ENCODE measurements at regions not wholly inside any gene's neighbourhood (a gene's known extent, or its start where the extent isn't known, plus 50 kb on each side); places are given as distances from the start of the nearest gene placed in this dataset.

DNA sequence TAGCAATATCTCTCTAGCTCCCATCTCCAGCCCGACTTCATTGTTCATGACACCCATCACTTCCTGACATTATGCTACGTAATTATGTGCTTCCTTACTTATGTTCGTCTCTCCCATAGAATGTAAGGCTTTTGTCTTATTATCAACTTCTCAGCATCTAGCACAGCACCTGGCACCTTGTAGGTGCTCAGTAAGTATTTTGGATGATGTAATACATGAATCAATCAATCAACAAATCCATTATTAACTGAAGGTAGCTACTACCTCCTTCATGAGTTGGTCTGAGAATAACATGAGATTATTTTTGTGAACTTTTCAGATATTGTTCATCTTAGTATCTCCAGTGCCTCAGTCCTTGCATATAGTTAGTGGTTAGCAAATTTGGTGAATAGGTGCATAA, 109.3 kb downstream of the EN1 start:
- no peak for TF ChIP-seq EZH2 (IDR thresholded peaks at IDR 0.05; ENCODE audit: borderline replicate concordance, insufficient read depth, low read length, poor library complexity, severe bottlenecking)
- TF ChIP-seq, protein P1, sequence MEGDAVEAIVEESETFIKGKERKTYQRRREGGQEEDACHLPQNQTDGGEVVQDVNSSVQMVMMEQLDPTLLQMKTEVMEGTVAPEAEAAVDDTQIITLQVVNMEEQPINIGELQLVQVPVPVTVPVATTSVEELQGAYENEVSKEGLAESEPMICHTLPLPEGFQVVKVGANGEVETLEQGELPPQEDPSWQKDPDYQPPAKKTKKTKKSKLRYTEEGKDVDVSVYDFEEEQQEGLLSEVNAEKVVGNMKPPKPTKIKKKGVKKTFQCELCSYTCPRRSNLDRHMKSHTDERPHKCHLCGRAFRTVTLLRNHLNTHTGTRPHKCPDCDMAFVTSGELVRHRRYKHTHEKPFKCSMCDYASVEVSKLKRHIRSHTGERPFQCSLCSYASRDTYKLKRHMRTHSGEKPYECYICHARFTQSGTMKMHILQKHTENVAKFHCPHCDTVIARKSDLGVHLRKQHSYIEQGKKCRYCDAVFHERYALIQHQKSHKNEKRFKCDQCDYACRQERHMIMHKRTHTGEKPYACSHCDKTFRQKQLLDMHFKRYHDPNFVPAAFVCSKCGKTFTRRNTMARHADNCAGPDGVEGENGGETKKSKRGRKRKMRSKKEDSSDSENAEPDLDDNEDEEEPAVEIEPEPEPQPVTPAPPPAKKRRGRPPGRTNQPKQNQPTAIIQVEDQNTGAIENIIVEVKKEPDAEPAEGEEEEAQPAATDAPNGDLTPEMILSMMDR (IDR thresholded peaks at IDR 0.05; ENCODE audit: poor library complexity, severe bottlenecking): no peak
- TF ChIP-seq POLR2AphosphoS5 (IDR thresholded peaks at IDR 0.05): no peak
- no peak for TF ChIP-seq RAD21 (conservative IDR thresholded peaks at IDR 0.05)
